IMR-90 (cell line): ENCODE measurements at regions not wholly inside any gene's neighbourhood (a gene's known extent, or its start where the extent isn't known, plus 50 kb on each side); places are given as distances from the start of the nearest gene placed in this dataset.

Experiments
- POLR2A ChIP-seq: IDR thresholded peaks from 2 replicates; pipeline ENCODE4 v1.6.1; 2012; ENCODE audit warnings: mild to moderate bottlenecking, low read depth, low read length
- SMC3 ChIP-seq: fragments of 150-350 bp; IDR thresholded peaks from 2 replicates; pipeline ENCODE4 v1.6.1; 2016; ENCODE audit warnings: low read depth, mild to moderate bottlenecking, antibody characterized with exemption, low read length, moderate library complexity

DNA sequence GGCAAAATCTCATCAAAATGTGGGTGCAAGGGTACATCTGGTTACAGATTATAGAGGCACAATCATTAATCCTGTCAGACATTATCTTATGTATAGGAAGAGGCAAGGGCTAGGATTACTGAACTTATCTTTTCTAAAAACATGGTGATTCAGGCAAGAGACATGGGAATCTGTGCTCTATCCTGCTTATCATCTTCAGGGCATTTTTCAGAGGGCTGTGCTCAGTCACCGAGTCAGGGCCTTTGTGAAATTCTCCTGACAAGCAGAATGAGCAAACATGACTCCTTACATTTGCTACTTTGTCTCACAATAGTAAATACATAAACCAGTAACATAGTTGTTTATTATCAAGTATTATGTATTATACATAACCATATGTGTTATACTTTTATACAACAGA is 84.2 kb upstream of the KCTD8 start:
- TF ChIP-seq SMC3, result no peak
- TF ChIP-seq POLR2A, result no peak
